Tibial nerve (tissue), 3 donors: ENCODE measurements at regions not wholly inside any gene's neighbourhood (a gene's known extent, or its start where the extent isn't known, plus 50 kb on each side); places are given as distances from the start of the nearest gene placed in this dataset.

Source experiments
- POLR2A ChIP-seq, 2 donors: fragments of 450-650 bp; IDR thresholded peaks; one replicate each; pipeline ENCODE4 v1.6.1; 2017; ENCODE audit warnings: antibody characterized with exemption in 2 of 2, mild to moderate bottlenecking in 2 of 2, moderate library complexity in 2 of 2
- TF ChIP-seq, protein P1 (sequence below), 5 experiments: fragments of 200-600 bp in 3 of 5; fragments of 450-650 bp in 2 of 5; sonication (generic) in 3 of 5; IDR thresholded peaks; one replicate each; pipeline ENCODE4 v1.5.1; 2016 to 2019; ENCODE audit warnings: antibody characterized with exemption in 5 of 5, mild to moderate bottlenecking in 3 of 5, moderate library complexity in 2 of 5

GRCh38 chr18:10195529-10195928, 258.9 kb upstream of the APCDD1 start:
- TF ChIP-seq, protein P1, sequence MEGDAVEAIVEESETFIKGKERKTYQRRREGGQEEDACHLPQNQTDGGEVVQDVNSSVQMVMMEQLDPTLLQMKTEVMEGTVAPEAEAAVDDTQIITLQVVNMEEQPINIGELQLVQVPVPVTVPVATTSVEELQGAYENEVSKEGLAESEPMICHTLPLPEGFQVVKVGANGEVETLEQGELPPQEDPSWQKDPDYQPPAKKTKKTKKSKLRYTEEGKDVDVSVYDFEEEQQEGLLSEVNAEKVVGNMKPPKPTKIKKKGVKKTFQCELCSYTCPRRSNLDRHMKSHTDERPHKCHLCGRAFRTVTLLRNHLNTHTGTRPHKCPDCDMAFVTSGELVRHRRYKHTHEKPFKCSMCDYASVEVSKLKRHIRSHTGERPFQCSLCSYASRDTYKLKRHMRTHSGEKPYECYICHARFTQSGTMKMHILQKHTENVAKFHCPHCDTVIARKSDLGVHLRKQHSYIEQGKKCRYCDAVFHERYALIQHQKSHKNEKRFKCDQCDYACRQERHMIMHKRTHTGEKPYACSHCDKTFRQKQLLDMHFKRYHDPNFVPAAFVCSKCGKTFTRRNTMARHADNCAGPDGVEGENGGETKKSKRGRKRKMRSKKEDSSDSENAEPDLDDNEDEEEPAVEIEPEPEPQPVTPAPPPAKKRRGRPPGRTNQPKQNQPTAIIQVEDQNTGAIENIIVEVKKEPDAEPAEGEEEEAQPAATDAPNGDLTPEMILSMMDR (IDR thresholded peaks at IDR 0.05) = no peak
- no peak for TF ChIP-seq POLR2A (IDR thresholded peaks at IDR 0.05)
